Lower lobe of right lung (tissue), 2 donors: ENCODE measurements at regions not wholly inside any gene's neighbourhood (a gene's known extent, or its start where the extent isn't known, plus 50 kb on each side); places are given as distances from the start of the nearest gene placed in this dataset.

ENCODE experiments used
- ATAC-seq, 2 donors: fragments of 200-7000 bp; cut with Tn5 transposase; one replicate each; pipeline ENCODE4 v1.9.1; 2020 to 2022; ENCODE audit warnings: mild to moderate bottlenecking in 2 of 2, moderate library complexity in 2 of 2
- DNase-seq: peaks from one replicate; pipeline ENCODE4 v3.0.0-alpha.2; 2020
- H3K27ac ChIP-seq: fragments of 200-600 bp; one replicate; pipeline ENCODE4 v1.8.0; 2022
- H3K27me3 ChIP-seq: fragments of 200-600 bp; one replicate; pipeline ENCODE4 v1.8.0; 2022; ENCODE audit warnings: low read depth
- H3K36me3 ChIP-seq: fragments of 200-600 bp; one replicate; pipeline ENCODE4 v1.8.0; 2022; ENCODE audit warnings: mild to moderate bottlenecking
- H3K4me1 ChIP-seq: fragments of 200-600 bp; one replicate; pipeline ENCODE4 v1.8.0; 2022
- H3K4me3 ChIP-seq: fragments of 200-600 bp; one replicate; pipeline ENCODE4 v1.8.0; 2022; ENCODE audit warnings: mild to moderate bottlenecking
- H3K9me3 ChIP-seq: fragments of 200-600 bp; one replicate; pipeline ENCODE4 v1.8.0; 2022
- intact Hi-C: fragments of 100-400 bp; cut with DNase I; formaldehyde crosslinking; loops from one replicate; pipeline ENCODE4 v1.11.0; 2022
- TF ChIP-seq, protein P1 (sequence below): fragments of 200-600 bp; IDR thresholded peaks from one replicate; pipeline ENCODE4 v1.8.0; 2022; ENCODE audit warnings: antibody characterized with exemption, mild to moderate bottlenecking
- donor health status: DM: no; HTN: yes; CAD: no; lungs with severe emphysema.

GRCh38 chr10:29734640-29734961 lies 99.8 kb upstream of the SVIL start:
- Histone ChIP-seq H3K27me3 (no peaks in the 10 kb centered on the region), H3K27ac (peak overlapping the region; percentile 98), H3K4me3 (peak overlapping the region; percentile 71), H3K9me3 (no peaks in the 10 kb centered on the region), H3K36me3 (no peaks in the 10 kb centered on the region), H3K4me1 (peaks cover 34% of the 10 kb centered on the region)
- intact Hi-C loops = no loop called here
- no peak for ATAC-seq
- no peak for DNase-seq
- TF ChIP-seq, protein P1, sequence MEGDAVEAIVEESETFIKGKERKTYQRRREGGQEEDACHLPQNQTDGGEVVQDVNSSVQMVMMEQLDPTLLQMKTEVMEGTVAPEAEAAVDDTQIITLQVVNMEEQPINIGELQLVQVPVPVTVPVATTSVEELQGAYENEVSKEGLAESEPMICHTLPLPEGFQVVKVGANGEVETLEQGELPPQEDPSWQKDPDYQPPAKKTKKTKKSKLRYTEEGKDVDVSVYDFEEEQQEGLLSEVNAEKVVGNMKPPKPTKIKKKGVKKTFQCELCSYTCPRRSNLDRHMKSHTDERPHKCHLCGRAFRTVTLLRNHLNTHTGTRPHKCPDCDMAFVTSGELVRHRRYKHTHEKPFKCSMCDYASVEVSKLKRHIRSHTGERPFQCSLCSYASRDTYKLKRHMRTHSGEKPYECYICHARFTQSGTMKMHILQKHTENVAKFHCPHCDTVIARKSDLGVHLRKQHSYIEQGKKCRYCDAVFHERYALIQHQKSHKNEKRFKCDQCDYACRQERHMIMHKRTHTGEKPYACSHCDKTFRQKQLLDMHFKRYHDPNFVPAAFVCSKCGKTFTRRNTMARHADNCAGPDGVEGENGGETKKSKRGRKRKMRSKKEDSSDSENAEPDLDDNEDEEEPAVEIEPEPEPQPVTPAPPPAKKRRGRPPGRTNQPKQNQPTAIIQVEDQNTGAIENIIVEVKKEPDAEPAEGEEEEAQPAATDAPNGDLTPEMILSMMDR = no peak

GRCh38 chr10:29733323-29733722 lies 98.6 kb upstream of the SVIL start:
- no peaks in the 10 kb centered on the region for H3K9me3 ChIP-seq
- no peaks in the 10 kb centered on the region for H3K27me3 ChIP-seq
- H3K36me3 ChIP-seq = no peaks in the 10 kb centered on the region
- ATAC-seq = no peak
- no peak for DNase-seq
- peak overlapping the region; percentile 71 for H3K4me3 ChIP-seq
- H3K4me1 ChIP-seq = peaks cover 42% of the 10 kb centered on the region
- TF ChIP-seq, protein P1 = no peak
- intact Hi-C loops = no loop called here
- no peak overlapping the region for H3K27ac ChIP-seq

GRCh38 chr10:29732918-29733317 lies 98.1 kb upstream of the SVIL start:
- intact Hi-C loops = no loop called here
- Histone ChIP-seq H3K36me3 (no peaks in the 10 kb centered on the region), H3K27me3 (no peaks in the 10 kb centered on the region), H3K4me3 (no peak overlapping the region), H3K9me3 (no peaks in the 10 kb centered on the region), H3K4me1 (peaks cover 44% of the 10 kb centered on the region), H3K27ac (no peak overlapping the region)
- DNase-seq (no peak), ATAC-seq (no peak)
- TF ChIP-seq, protein P1 = no peak

- H3K27ac ChIP-seq = no peak overlapping the region
- H3K4me1 ChIP-seq = peaks cover 46% of the 10 kb centered on the region
- no peaks in the 10 kb centered on the region for H3K9me3 ChIP-seq
- intact Hi-C loops = no loop called here
- no peak for ATAC-seq
- no peak overlapping the region for H3K4me3 ChIP-seq
- no peaks in the 10 kb centered on the region for H3K36me3 ChIP-seq
- no peaks in the 10 kb centered on the region for H3K27me3 ChIP-seq
- DNase-seq = no peak
- TF ChIP-seq, protein P1 = no peak
Measured at GRCh38 chr10:29731760-29732159, 97.0 kb upstream of the SVIL start.

DNA sequence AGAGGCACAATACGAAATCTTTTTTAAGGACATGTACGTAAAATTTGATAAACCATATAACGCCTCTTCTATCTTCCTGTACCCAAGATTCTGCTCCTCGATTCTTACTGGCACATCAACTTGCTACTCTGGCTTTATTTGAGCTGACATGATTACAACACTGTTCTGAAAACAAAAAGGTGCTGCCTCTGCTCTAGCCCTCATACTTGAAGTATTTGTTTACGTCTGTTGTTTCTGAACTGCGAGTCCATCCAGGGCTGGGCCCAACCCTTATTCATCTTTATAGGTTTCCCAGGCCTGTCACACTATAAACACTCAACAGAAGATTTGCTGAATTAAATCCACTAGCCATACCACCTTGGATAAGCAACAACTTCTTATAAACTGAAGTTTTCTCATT lies 96.2 kb upstream of the SVIL start:
- Histone ChIP-seq H3K27ac (no peak overlapping the region), H3K4me1 (peaks cover 53% of the 10 kb centered on the region), H3K36me3 (no peaks in the 10 kb centered on the region), H3K4me3 (no peak overlapping the region), H3K27me3 (no peaks in the 10 kb centered on the region), H3K9me3 (no peaks in the 10 kb centered on the region)
- TF ChIP-seq, protein P1 = no peak
- no peak for DNase-seq
- intact Hi-C loops = no loop called here
- no peak for ATAC-seq

GRCh38 chr10:29730458-29730857 lies 95.7 kb upstream of the SVIL start:
- ATAC-seq (no peak), DNase-seq (no peak)
- no peak overlapping the region for H3K27ac ChIP-seq
- H3K4me1 ChIP-seq = peaks cover 59% of the 10 kb centered on the region
- TF ChIP-seq, protein P1 = no peak
- intact Hi-C loops = no loop called here
- no peaks in the 10 kb centered on the region for H3K36me3 ChIP-seq
- H3K4me3 ChIP-seq = no peak overlapping the region
- no peaks in the 10 kb centered on the region for H3K9me3 ChIP-seq
- no peaks in the 10 kb centered on the region for H3K27me3 ChIP-seq
